GM12891 (cell line): ENCODE measurements at regions not wholly inside any gene's neighbourhood (a gene's known extent, or its start where the extent isn't known, plus 50 kb on each side); places are given as distances from the start of the nearest gene placed in this dataset.

Experiments used
- POLR2A ChIP-seq: IDR thresholded peaks from 2 replicates; pipeline ENCODE4 v1.6.1; 2011; ENCODE audit warnings: low read depth, low read length, control low read depth
- POLR2AphosphoS5 ChIP-seq: IDR thresholded peaks from 2 replicates; pipeline ENCODE4 v1.6.1; 2011; ENCODE audit warnings: low read depth, low read length, control low read depth
- SPI1 ChIP-seq: IDR thresholded peaks from 2 replicates; pipeline ENCODE4 v1.6.1; 2011; ENCODE audit warnings: low read depth, low read length, control low read depth
- TAF1 ChIP-seq: IDR thresholded peaks from 2 replicates; pipeline ENCODE4 v1.6.1; 2011; ENCODE audit warnings: low read depth, low read length, control low read depth

- no peak for TF ChIP-seq POLR2A
- no peak for TF ChIP-seq POLR2AphosphoS5
- TF ChIP-seq SPI1: no peak
- no peak for TF ChIP-seq TAF1
Measured at GRCh38 chr10:9036711-9037204, 982.3 kb downstream of the GATA3 start.
